IMR-90 (cell line): ENCODE measurements at regions not wholly inside any gene's neighbourhood (a gene's known extent, or its start where the extent isn't known, plus 50 kb on each side); places are given as distances from the start of the nearest gene placed in this dataset.

Source experiments
- ATAC-seq: fragments of 200-7000 bp; cut with Tn5 transposase; 2 replicates; pipeline ENCODE4 v1.9.1; 2020; ENCODE audit warnings: low read depth, mild to moderate bottlenecking, moderate library complexity
- BruUV-seq: library from RNA; stranded (reverse); fragments of 400-500 nt; replicated peaks from 2 replicates; lab custom pipeline; 2021; lab: Mats Ljungman, UMichigan
- CTCF ChIA-PET: fragments of 300-600 bp; formaldehyde crosslinking; extraction: SDS; loops from one replicate; lab custom pipeline; 2021; ENCODE audit warnings: antibody characterized with exemption; lab: Yijun Ruan, JAX
- POLR2A ChIA-PET: fragments of 300-600 bp; sonication (Branson Sonifier 250); formaldehyde crosslinking; loops from one replicate; lab custom pipeline; 2022; ENCODE audit warnings: antibody characterized with exemption; ENCODE audit not compliant: unreplicated experiment; lab: Charles Lee
- DNase-seq: peaks from one replicate; pipeline ENCODE4 v3.0.0; 2013
- H2AFZ ChIP-seq: replicated peaks from 2 replicates; pipeline ENCODE3; 2013; ENCODE audit warnings: low read length, mild to moderate bottlenecking; ENCODE audit not compliant: poor library complexity
- H2AK5ac ChIP-seq: 2 replicates; pipeline ENCODE4 v1.6.1; 2013; ENCODE audit warnings: low read depth, low read length, inconsistent platforms
- H2AK9ac ChIP-seq: replicated peaks from 2 replicates; pipeline ENCODE3; 2013; ENCODE audit warnings: mild to moderate bottlenecking, low read depth, low read length, moderate library complexity; ENCODE audit not compliant: poor library complexity
- H2BK120ac ChIP-seq: 2 replicates; pipeline ENCODE4 v1.6.1; 2013; ENCODE audit warnings: low read depth, low read length, inconsistent platforms
- H2BK15ac ChIP-seq: 3 replicates; pipeline ENCODE4 v1.6.1; 2013; ENCODE audit warnings: low read depth, low read length, inconsistent platforms
- H2BK20ac ChIP-seq: 2 replicates; pipeline ENCODE4 v1.6.1; 2013; ENCODE audit warnings: low read depth, mild to moderate bottlenecking, inconsistent platforms, low read length, moderate library complexity
- H2BK5ac ChIP-seq: 2 replicates; pipeline ENCODE4 v1.6.1; 2013; ENCODE audit warnings: mild to moderate bottlenecking, low read depth, low read length, inconsistent platforms; ENCODE audit not compliant: poor library complexity, severe bottlenecking
- H3K14ac ChIP-seq: replicated peaks from 2 replicates; pipeline ENCODE4 v1.6.1; 2013; ENCODE audit warnings: low read depth, low read length, inconsistent platforms
- H3K18ac ChIP-seq: 2 replicates; pipeline ENCODE4 v1.6.1; 2013; ENCODE audit warnings: low read depth, low read length, control low read depth
- H3K23ac ChIP-seq: 2 replicates; pipeline ENCODE4 v1.6.1; 2013; ENCODE audit warnings: low read depth, low read length, inconsistent platforms
- H3K27ac ChIP-seq: 2 replicates; pipeline ENCODE4 v1.5.1; 2013; ENCODE audit warnings: mild to moderate bottlenecking, control low read depth, low read length; ENCODE audit not compliant: insufficient read depth
- H3K27me3 ChIP-seq: 2 replicates; pipeline ENCODE4 v1.6.1; 2013; ENCODE audit warnings: low read length; ENCODE audit not compliant: control insufficient read depth, insufficient read depth
- H3K36me3 ChIP-seq: 2 replicates; pipeline ENCODE4 v1.6.1; 2013; ENCODE audit warnings: low read length, mixed read lengths; ENCODE audit not compliant: control insufficient read depth, insufficient read depth
- H3K4ac ChIP-seq: 2 replicates; pipeline ENCODE4 v1.6.1; 2013; ENCODE audit warnings: low read depth, low read length, inconsistent platforms
- H3K4me1 ChIP-seq: 2 replicates; pipeline ENCODE4 v1.6.1; 2013; ENCODE audit warnings: low read length, mixed read lengths; ENCODE audit not compliant: control insufficient read depth, insufficient read depth
- H3K4me2 ChIP-seq: 2 replicates; pipeline ENCODE4 v1.6.1; 2013; ENCODE audit warnings: low read depth, mild to moderate bottlenecking, control low read depth, low read length, moderate library complexity
- H3K4me3 ChIP-seq: 2 replicates; pipeline ENCODE4 v1.5.1; 2013; ENCODE audit warnings: low read depth, mild to moderate bottlenecking, control low read depth, low read length, moderate library complexity; ENCODE audit not compliant: insufficient read depth
- H3K56ac ChIP-seq: 2 replicates; pipeline ENCODE4 v1.6.1; 2013; ENCODE audit warnings: low read length, inconsistent platforms; ENCODE audit not compliant: insufficient read depth; ENCODE audit errors: extremely low read depth
- H3K79me1 ChIP-seq, 2 experiments: 2 replicates each; pipeline ENCODE4 v1.6.1; 2013; ENCODE audit warnings: low read length in 2 of 2, inconsistent platforms in 1 of 2, low read depth in 1 of 2
- H3K9ac ChIP-seq: 2 replicates; pipeline ENCODE4 v1.6.1; 2013; ENCODE audit warnings: low read depth, low read length, control low read depth
- H3K9me1 ChIP-seq: 2 replicates; pipeline ENCODE4 v1.6.1; 2013; ENCODE audit warnings: low read length, inconsistent platforms; ENCODE audit not compliant: insufficient read depth
- H3K9me3 ChIP-seq: 2 replicates; pipeline ENCODE4 v1.6.1; 2013; ENCODE audit warnings: low read length; ENCODE audit not compliant: control insufficient read depth, insufficient read depth
- H4K20me1 ChIP-seq: 2 replicates; pipeline ENCODE4 v1.6.1; 2013; ENCODE audit warnings: low read length, inconsistent platforms; ENCODE audit not compliant: insufficient read depth
- H4K5ac ChIP-seq: 2 replicates; pipeline ENCODE4 v1.6.1; 2013; ENCODE audit warnings: mild to moderate bottlenecking, low read depth, low read length, control low read depth
- H4K8ac ChIP-seq, 2 experiments: 2 replicates each; pipeline ENCODE4 v1.6.1; 2013; ENCODE audit warnings: low read depth in 2 of 2, low read length in 2 of 2, control low read depth in 1 of 2, inconsistent platforms in 1 of 2
- H4K91ac ChIP-seq: 2 replicates; pipeline ENCODE4 v1.6.1; 2013; ENCODE audit warnings: low read depth, low read length, inconsistent platforms; ENCODE audit not compliant: insufficient read depth
- BHLHE40 ChIP-seq: fragments of 150-350 bp; IDR thresholded peaks from 2 replicates; pipeline ENCODE4 v1.6.1; 2016; ENCODE audit warnings: mild to moderate bottlenecking, low read depth, low read length
- CEBPB ChIP-seq: IDR thresholded peaks from 2 replicates; pipeline ENCODE4 v1.6.1; 2012; ENCODE audit warnings: low read depth, low read length, improper control_type of control experiment
- CHD1 ChIP-seq: IDR thresholded peaks from 2 replicates; pipeline ENCODE4 v1.6.1; 2012; ENCODE audit warnings: low read depth, low read length, improper control_type of control experiment
- CTCF ChIP-seq: conservative IDR thresholded peaks from 2 replicates; pipeline ENCODE4 v1.5.1; 2012; ENCODE audit warnings: mild to moderate bottlenecking, low read depth, low read length, improper control_type of control experiment
- ELK1 ChIP-seq: fragments of 150-350 bp; IDR thresholded peaks from 2 replicates; pipeline ENCODE4 v1.6.1; 2016; ENCODE audit warnings: low read depth, mild to moderate bottlenecking, low read length, moderate library complexity, borderline replicate concordance
- FOS ChIP-seq: fragments of 150-350 bp; IDR thresholded peaks from 2 replicates; pipeline ENCODE4 v1.6.1; 2016; ENCODE audit warnings: low read depth, low read length
- MAFK ChIP-seq: IDR thresholded peaks from 2 replicates; pipeline ENCODE4 v1.6.1; 2012; ENCODE audit warnings: low read depth, low read length, improper control_type of control experiment
- MXI1 ChIP-seq: IDR thresholded peaks from 2 replicates; pipeline ENCODE4 v1.6.1; 2012; ENCODE audit warnings: low read depth, mild to moderate bottlenecking, low read length, moderate library complexity, borderline replicate concordance
- NFE2L2 ChIP-seq: fragments of 150-350 bp; IDR thresholded peaks from 2 replicates; pipeline ENCODE4 v1.6.1; 2016; ENCODE audit warnings: low read depth, mild to moderate bottlenecking, low read length
- POLR2A ChIP-seq: IDR thresholded peaks from 2 replicates; pipeline ENCODE4 v1.6.1; 2012; ENCODE audit warnings: mild to moderate bottlenecking, low read depth, low read length
- RAD21 ChIP-seq: IDR thresholded peaks from 2 replicates; pipeline ENCODE4 v1.6.1; 2012; ENCODE audit warnings: low read length, improper control_type of control experiment
- RFX5 ChIP-seq: IDR thresholded peaks from 2 replicates; pipeline ENCODE4 v1.8.0; 2012; ENCODE audit warnings: low read depth, mild to moderate bottlenecking, low read length, moderate library complexity
- SMC3 ChIP-seq: fragments of 150-350 bp; IDR thresholded peaks from 2 replicates; pipeline ENCODE4 v1.6.1; 2016; ENCODE audit warnings: low read depth, mild to moderate bottlenecking, antibody characterized with exemption, low read length, moderate library complexity
- USF2 ChIP-seq: fragments of 150-350 bp; IDR thresholded peaks from 2 replicates; pipeline ENCODE4 v1.6.1; 2017; ENCODE audit warnings: mild to moderate bottlenecking, antibody characterized with exemption, low read length, low read depth
- WGBS, 2 experiments: methylation state at CpG; one replicate each; pipeline versions ENCODE4 v1.1.5 to v1.1.7; 2013; ENCODE audit warnings: missing lambda C conversion rate in 2 of 2; ENCODE audit not compliant: insufficient read length in 1 of 2; ENCODE audit errors: extremely low coverage in 2 of 2; 5-methylcytosine and 5-hydroxymethylcytosine counted together
- dilution Hi-C: fragments of 300-500 bp; cut with HindIII; formaldehyde crosslinking; loops from one replicate; pipeline ENCODE4 v1.14.3; 2018; ENCODE audit warnings: low sequenced_read_pairs; ENCODE audit not compliant: unreplicated experiment
- in situ Hi-C: fragments of 300-500 bp; cut with MboI; formaldehyde crosslinking; loops from 3 replicates; pipeline ENCODE4 v1.14.3; 2019; ENCODE audit warnings: low sequenced_read_pairs, inconsistent platforms, mixed read lengths
- intact Hi-C: fragments of 100-400 bp; cut with micrococcal nuclease; formaldehyde crosslinking; loops from 2 replicates; pipeline ENCODE4 v1.10.0; 2022

GRCh38 chr10:58451193-58451889, 61.3 kb upstream of the BICC1 start (continued):
- no peak for TF ChIP-seq RAD21

GRCh38 chr10:58453105-58453504, 59.6 kb upstream of the BICC1 start:
- no peak overlapping the region for H2AFZ ChIP-seq
- H3K9ac ChIP-seq: no peak overlapping the region
- dilution Hi-C loops (no loop called here), intact Hi-C loops (no loop called here), in situ Hi-C loops (no loop called here)
- no peaks in the 10 kb centered on the region for H3K36me3 ChIP-seq
- no peak overlapping the region for H2AK5ac ChIP-seq
- H2BK5ac ChIP-seq: no peak overlapping the region
- 0 out of 2 replicates have a peak, but pooled peaks cover under 1% of the 10 kb centered on the region for H4K20me1 ChIP-seq
- H3K9me3 ChIP-seq: no peaks in the 10 kb centered on the region
- no peak overlapping the region for H2AK9ac ChIP-seq
- 0 out of 2 replicates have a peak overlapping the region, but pooled peaks have one; percentile 16 for H3K18ac ChIP-seq
- no peak overlapping the region for H4K5ac ChIP-seq
- POLR2A ChIA-PET: no interaction called here
- H3K4me1 ChIP-seq: peaks cover 9% of the 10 kb centered on the region
- H3K23ac ChIP-seq: no peak overlapping the region
- H4K8ac ChIP-seq: no peak overlapping the region
- no peaks in the 10 kb centered on the region for H3K9me1 ChIP-seq
- H3K4ac ChIP-seq: no peak overlapping the region
- no peak for DNase-seq
- no peak overlapping the region for H4K91ac ChIP-seq
- H3K27me3 ChIP-seq: no peaks in the 10 kb centered on the region
- no peak for ATAC-seq
- no peak overlapping the region for H3K56ac ChIP-seq
- CTCF ChIA-PET: interaction anchor here (0.9 kb wide), 1 partner anchor 78 kb away, joined by 3 read pairs; no protein-coding TSS in a partner anchor
- no peak overlapping the region for H3K4me2 ChIP-seq
- BruUV-seq: no TSS peak
- 0 out of 3 replicates have a peak overlapping the region, but pooled peaks have one; percentile 21 for H2BK15ac ChIP-seq
- no peak overlapping the region for H3K14ac ChIP-seq
- H3K4me3 ChIP-seq: no peak overlapping the region
- WGBS, 2 experiments: no CpG with 5 or more reads among the region's 3 CpGs
- no peaks in the 10 kb centered on the region for H3K79me1 ChIP-seq
- no peak overlapping the region for H2BK120ac ChIP-seq
- no peak overlapping the region for H3K27ac ChIP-seq
- H2BK20ac ChIP-seq: no peak overlapping the region
- no peak for TF ChIP-seq NFE2L2
- TF ChIP-seq FOS: no peak
- no peak for TF ChIP-seq USF2
- TF ChIP-seq POLR2A: no peak
- TF ChIP-seq RFX5: no peak
- TF ChIP-seq ELK1: no peak
- TF ChIP-seq MXI1: no peak
- TF ChIP-seq CTCF: no peak
- no peak for TF ChIP-seq CEBPB
- TF ChIP-seq SMC3: no peak
- no peak for TF ChIP-seq CHD1
- TF ChIP-seq BHLHE40: no peak
- TF ChIP-seq MAFK: no peak
